GM21447 (cell line): ENCODE measurements at regions not wholly inside any gene's neighbourhood (a gene's known extent, or its start where the extent isn't known, plus 50 kb on each side); places are given as distances from the start of the nearest gene placed in this dataset.

ENCODE experiments used
- ATAC-seq: cut with Tn5 transposase; IDR thresholded peaks from one replicate; pipeline ENCODE4 v1.9.1; 2021; ENCODE audit not compliant: unreplicated experiment

DNA sequence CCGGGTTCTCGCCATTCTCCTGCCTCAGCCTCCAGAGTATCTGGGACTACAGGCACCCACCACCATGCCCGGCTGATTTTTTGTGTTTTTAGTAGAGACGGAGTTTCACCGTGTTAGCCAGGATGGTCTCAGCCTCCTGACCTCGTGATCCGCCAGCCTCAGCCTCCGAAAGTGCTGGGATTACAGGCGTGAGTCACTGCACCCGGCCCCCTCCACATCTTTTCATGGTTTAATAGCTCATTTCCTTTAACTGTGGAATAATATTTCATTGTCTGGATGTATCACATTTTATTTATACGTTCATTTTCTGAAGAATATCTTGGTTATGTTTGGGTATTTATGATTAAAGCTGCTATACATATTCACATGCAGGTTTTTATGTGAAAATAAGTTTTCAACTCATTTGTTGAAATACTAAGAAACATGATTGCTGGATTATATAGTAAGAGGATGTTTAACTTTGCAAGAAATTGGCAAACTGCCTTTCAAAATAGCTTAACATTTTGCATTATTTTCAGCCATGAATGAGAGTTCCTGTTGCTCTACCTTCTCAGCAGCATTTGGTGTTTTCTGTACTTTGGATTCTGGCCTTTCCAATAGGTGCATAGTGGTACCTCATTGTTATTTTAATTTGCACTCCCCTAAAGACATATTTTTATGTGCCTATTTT is 591.9 kb downstream of the TECRL start:
- ATAC-seq, result no peak

DNA sequence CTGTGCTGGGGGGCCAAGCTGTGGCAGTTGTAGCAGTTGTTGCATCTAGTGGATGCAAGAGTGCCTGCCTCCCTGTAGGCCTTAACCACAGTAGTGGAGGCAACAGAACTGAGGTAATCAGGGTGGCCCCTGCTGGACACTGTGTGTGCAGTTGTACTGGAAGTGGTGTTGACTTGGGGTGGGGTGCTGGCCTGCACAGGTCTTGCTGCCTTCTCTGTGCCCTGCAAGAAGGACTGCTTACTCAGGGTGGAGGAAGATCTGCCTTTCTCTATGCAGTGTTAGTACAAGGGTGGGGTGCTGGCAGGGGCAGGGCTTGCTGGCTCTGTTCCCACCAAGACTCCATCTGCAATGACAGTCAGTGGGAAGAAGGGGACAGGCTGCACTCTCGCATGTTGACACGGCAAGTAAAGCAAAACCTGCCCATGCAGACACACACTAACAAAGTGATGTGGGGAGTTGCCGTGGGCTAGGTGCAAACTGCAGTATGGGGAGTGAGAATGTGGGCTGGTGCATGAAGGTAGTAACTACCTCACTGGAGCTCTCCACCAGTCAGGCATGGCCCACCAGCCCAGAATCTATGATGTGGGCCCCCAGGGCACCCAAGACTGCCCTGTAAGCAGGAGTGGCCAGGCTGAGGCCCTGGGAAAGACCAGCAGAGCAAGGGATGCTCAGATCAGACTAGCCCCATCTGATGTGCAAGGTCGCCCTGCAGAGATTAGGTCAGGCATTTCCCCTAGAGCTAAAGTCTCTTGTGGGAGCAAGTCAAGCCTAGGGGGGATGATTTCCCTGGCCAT is 594.9 kb downstream of the TECRL start:
- no peak for ATAC-seq

DNA sequence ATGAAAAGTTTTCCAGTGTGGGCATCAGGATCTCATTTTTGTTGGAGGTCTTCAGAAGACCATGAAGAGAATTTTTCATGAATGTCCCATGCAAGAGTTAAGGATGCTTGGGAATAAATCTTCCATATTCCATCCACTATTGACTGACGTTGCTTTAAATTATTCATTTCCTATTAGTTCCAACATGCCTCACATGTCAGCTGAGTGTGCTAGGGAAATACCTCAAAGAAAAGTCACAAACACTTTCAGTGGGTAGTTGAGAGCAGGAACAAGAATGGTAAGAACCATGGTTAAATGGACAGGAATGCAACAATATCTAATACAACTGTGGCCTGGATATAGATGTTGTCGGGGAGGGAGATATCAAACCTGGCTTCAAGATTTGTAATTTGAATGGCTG is 610.1 kb downstream of the TECRL start:
- no peak for ATAC-seq

DNA sequence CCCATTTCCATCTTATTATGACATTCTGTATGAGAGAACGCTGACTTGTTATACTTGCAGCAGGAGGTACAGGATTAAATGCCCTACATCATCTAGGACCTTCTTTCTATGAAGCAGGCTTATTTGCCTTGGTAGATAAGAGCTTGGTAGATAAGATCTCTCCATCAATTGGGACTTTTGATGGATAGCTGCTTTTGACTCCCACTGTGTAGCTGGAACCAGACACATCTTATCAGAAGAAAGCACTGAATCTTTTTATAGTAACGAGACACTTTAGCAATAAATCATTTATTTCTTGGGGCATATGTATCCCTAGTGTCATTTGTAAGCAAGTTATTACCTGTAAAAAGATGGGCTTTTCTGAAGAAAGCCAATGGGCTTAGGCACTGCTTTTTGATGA is 613.9 kb downstream of the TECRL start:
- no peak for ATAC-seq

DNA sequence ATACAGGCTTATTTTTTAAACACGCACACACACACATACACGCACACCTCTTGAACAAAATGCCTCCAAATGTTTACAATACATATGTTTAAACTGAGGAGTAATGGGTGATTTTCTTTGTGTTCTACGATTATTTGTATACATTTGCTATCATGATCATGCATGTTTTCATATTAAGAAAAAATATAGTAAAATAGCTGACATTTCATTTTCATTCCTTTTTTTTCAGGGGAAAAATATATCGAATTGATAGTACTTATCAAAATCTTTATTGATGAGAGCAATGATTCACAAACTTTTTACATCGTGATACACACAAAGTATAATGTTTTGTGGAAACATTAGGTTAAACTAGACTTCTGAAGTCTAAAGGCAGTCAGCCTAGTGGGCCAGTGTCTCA is 618.9 kb downstream of the TECRL start:
- ATAC-seq, result no peak

DNA sequence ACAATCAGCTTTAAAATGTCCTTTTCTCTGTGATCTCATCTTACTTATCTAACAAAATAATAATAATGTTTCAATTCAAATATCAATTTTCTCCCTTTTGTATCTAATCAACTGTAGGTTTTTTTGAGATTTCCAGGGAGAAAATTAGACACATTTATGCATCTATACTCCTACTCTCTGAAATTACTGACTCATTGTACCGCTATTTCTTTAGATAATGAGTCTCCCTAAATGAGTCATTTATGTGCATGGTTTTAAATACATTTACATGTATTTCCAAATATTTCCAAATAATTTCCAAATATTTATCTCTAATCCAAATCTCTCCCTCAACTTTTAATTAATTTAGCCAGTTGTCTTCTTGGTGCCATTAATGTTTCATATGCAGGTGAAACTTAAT is 621.0 kb downstream of the TECRL start:
- ATAC-seq, result no peak

DNA sequence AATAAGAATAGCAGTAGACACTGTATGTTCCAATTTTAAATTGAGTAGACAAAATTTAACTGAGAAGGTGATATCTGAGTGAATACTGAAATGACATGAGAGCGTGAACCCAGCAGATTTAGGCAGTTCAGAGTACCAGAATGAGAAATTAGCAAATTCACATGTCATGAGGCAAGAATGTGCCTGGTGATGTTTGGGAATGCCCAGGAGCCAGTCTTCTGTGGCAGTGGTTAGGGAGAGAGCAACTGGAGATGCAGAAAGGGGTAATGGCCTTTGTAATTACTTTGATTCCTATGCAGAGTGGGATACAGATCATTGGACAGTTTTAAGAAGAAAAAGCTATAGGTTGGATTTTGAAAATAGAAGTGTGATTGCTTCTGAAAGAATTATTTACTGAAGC is 621.9 kb downstream of the TECRL start:
- ATAC-seq, result no peak

DNA sequence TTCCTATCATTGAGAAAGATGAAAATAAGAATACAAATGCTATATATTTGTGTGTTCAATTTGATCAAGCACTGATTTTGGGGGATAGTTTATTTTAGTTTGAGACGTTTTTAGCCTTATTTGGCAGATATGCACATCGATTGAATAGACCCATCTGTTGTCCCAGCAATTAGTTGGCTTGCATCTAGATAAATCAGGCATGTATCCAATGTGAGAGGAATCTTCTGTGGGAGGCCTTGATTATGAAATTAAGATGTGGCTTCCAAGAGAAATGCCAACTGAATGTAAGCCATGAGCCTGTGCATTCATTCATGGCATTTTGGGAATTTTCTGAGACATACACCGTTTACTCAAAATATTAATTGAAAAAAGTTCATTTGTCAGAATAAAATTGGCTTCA is 623.1 kb downstream of the TECRL start:
- ATAC-seq, result no peak

DNA sequence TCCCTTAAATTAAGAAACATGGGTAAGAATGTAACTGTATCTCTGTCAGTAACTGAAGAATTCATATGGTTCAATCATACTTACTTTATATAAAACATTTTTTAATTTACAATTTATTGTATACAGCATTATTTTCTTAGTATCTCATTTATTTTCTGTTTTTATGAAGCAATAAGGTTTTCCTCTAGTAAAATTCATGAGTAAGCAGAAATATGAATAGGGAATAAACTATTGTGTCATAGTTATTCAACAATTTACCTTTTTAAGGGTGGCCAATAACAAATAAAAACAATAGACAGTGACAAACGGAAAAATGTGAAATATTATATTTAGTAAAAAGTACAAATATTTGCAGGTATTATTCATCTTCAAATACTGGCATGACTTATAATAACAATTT is 624.4 kb downstream of the TECRL start:
- no peak for ATAC-seq

DNA sequence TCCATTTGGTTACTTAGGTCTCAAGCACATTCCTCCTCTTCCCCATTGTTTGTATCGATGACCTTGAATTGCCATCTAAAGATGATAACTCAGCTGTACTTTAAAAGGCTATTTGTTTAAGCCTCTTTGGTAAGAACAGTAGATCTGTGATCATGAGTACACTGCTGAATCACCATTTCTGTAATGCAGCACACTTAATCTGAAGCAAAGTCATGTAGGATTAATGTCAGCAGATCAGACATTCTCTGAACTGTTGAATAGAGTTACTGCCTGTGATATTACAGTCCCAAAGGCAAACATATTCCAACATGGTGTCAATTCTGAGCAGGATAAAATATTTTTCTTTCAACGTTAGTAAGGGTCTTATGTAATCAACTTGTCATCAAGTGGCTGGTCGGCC is 631.6 kb downstream of the TECRL start:
- ATAC-seq, result no peak

DNA sequence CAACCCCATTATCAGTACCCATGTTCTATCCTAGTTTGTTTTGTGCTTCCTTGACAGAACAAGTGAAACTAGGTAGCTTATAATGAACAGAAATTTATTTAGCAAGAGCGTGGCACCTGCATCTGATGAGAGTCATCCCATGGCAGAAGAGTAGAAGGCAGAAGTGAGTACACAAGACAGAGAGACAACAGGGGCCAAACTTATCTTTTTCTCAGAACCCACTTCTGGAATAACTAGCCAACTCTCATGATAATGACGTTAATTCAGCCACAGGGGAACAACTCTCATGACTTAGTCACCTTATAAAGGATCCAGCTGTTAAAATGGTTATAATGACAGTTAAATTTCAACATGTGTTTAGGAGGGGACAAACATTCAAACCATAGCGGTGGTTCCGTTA is 644.9 kb downstream of the TECRL start:
- ATAC-seq, result no peak

DNA sequence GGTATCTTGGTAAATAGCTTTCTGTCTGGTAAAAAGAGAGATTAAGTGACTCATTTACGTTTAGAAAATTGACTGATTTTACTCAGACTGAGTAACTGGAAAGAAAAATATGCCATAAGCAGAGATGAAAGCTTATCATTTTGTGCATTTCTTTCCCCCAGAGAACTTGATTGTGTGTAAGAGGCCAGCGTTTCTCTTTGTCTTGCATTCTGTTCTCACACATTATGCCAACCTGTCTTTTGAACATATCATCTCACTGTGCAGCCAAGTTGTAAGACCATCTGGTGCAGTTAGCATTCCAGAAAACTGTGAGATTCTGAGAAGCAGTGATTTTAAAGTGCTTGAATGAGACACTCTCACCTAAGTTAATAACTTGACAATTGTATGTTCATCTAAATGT is 651.3 kb downstream of the TECRL start:
- no peak for ATAC-seq

DNA sequence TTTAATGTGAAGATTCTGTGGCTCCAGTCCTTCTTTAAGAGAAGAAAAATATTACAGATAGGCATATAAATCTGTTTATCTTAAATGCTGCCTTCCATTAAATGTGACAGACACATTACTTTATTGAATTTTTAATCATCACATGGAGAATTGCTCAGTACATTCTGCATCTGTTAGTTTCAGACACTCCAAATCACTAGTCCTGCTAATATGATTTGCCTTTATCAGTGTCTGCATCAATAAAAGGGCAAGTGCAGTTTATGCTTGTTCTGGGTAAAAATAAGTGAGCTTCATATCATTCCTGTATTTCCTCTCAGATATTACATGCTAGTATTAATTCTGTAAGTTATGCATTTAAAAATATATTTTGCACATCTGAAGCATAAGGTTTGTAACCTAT is 666.4 kb downstream of the TECRL start:
- no peak for ATAC-seq

DNA sequence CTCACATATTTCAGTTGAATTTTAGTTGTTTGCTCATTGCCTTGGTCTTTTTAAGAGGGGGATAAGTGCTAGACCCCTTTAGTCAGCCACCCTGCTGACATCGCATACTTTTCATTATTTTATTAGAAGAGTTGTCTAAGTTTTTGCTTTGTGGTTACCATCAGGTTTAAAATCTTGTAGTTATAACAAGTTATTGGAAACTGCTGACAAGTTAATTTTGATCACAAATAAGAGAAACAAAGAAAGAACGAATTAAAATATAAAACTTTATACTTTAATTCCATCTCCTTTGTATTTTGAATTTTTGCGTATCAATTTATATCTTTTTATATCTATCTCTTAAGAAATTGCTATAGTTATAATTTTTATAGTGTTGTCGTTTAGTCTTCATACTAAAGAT is 679.7 kb downstream of the TECRL start:
- no peak for ATAC-seq

DNA sequence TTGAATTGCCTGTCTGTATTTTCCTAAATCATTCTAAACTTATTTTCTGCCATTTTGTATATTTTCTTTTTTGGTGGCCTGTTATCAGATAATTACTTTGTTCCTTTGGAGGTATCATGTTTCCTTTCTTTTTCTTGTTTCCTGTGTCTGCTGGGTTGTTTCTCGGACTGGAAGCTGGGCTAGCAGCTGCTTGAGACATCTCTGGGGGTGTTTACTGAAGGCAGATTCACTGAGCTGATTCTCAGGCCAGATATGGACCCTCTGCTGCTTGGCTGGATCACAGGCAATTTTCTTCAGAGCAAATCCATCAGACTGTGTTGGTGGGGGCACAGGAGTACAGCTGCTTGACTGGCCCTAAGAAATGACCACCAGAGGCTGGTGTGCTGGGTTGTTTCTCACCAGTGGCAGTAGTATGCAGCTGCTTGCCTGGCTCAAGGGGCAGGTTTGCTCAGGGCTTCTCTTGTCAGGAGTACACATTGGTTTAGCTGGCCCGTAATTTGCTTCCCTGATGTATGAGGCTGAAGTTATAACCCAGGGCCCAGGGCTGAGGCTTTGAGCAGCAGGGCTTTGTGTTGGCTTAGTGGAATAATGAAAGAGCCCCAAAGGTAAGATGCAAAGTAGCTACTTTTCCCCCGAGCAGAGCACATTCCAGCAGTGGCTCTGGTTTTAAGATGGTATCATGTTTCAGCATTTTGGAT is 680.6 kb downstream of the TECRL start:
- no peak for ATAC-seq

DNA sequence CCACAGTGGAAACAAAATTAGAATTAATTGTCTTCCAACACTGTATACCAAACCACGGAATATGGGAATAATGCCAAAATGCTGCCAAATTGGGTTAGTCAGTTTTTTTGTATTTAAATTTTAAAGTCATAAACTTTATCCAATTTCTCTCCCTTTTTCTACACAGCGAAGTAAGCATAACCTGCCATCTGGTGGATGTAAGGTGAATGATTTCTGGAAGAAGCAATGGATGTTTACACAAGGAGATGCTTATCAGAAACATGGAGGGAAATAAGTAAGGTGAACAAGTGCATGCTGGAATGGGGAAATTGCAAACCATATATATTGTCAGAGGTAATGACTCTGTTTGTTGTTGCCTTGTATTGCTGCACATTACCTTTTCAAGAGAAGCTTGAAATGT is 691.9 kb downstream of the TECRL start:
- ATAC-seq, result no peak

DNA sequence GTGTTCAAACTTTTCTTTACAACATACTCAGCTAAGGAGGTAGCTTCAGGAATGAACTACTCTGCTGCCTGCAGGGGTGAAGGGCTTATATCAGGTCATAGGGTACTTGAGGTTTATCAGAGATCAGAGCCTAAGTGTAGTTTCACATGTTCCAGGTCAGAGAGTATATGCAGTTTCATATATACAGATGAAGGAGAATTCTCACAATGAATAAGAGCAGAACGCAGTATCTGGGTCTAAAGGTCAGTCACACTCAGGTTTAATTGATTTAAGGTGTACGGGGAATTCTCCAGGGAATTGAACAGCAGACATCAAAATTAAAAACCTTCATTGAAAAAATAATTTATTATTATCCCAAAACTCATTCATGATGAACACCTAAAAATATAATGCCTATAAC is 700.6 kb downstream of the TECRL start:
- no peak for ATAC-seq

DNA sequence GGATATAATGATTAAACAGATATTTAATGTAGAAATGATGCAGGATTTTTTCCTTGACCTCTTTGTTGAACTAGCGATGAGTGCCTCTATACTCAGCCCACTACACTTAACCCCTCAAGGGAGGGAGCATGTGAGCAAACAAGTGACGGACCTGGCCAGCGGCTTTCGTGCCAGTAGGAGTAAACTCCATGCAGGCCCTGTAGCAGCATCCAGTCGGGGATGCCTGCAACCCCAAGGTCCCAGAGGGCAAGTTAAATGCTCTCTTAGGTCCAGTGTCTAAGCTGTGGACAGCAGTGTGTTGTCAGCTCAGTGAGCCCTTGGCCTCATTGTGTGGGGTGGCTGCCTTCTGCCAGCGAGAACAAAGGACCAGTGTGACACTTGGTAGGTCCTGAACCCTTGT is 708.7 kb downstream of the TECRL start:
- no peak for ATAC-seq

DNA sequence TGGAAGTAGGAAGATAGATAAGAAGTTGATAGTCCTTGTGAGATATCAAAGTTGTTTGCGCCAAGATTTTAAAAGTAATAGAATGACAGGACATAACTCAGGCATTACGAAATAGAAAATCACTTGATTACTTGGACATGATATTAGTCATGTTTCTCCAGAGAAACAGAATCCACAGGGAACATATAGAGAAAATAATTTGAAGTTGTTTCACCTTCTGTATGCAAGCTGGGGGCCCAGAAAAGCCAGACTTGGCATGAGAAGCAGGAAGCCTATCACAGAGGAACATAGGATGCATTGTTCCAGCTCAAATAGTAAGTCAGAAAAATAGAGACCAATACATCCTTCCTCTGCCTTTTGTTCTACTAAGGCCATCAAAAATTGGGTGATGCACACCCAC is 715.9 kb downstream of the TECRL start:
- no peak for ATAC-seq

DNA sequence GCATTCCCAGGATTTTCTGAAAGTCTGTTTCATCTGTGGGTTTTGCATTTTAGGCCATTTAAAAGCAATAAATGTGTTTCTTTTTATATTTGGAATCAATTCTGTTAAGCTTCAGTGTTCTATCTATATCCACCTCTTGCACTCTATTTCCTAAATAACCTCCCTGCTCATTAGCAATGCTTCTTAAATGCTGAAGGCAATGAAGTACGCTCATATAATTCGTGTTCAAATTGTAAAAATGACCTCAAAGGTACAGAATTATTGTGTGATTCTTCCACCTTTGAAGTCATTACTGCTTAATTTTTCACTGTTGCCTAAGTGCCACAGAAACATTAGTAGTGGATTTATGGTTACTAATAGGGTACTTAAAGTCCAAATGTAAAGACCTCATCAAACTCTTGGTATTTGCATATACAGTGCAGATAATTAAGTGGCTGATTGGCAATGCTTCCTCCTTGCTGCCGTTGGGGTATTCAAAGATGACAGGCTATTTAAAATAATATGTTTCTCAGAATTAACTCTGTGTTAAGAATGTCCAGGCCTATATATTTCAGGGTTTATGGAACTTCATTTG is 730.8 kb downstream of the TECRL start:
- ATAC-seq, result no peak

DNA sequence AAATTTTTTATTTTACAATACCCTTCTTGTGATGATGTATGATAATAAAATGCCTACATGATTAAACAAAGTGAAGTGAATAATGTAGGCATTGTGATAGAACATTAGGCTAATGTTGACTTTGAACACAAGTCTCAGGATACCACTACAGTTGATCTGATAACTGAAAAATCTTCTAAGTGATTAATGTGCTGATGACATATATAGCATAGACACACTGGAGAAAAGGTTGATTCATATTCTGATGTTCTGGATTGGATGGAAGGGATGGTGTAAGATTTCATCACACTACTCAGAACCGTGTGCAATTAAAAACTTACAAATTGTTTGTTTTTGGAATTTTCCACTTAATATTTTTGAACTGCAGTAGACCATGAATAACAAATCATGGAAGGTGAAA is 738.5 kb downstream of the TECRL start:
- no peak for ATAC-seq

DNA sequence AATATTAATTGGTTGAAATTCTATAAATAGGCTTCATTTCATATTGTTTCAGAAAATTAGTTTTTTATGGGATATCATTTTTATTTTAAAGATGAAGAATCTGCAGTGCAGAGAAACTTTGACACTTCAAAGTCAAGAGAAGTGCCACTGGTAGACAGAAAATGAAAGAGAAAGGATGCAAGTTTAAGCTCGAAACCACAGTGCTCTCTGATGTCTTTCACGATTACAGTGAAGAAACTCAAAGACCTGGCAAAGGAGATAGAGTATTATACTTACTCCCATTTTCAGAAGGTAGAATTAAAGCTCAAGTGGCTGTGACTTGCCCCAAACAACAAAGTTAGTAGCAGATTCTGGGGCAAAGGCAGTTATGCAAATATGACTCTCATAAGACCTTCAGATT is 745.4 kb downstream of the TECRL start:
- no peak for ATAC-seq
